Activated T-cell treated with anti-CD3 and anti-CD28 coated beads, Interleukin-2, amount 50 U/mL, for 1 hour (primary cell): ENCODE measurements at regions not wholly inside any gene's neighbourhood (a gene's known extent, or its start where the extent isn't known, plus 50 kb on each side); places are given as distances from the start of the nearest gene placed in this dataset.
"Not testable (repeated sequence)": the region's sequence is repeated elsewhere in the genome, so short reads cannot be mapped to it uniquely, and the experiment has no call there.

ENCODE experiments used
- DNase-seq: peaks from one replicate; pipeline ENCODE4 v3.0.0-alpha.2; 2020

- no peak for DNase-seq
These were observed 687.3 kb upstream of the ACTRT1 start for GRCh38 chrX:128739539-128739938.

GRCh38 chrX:128728943-128729342 lies 676.7 kb upstream of the ACTRT1 start:
- no peak for DNase-seq

GRCh38 chrX:128717635-128718578 lies 665.7 kb upstream of the ACTRT1 start:
- DNase-seq, result no peak

- DNase-seq, result no peak
These were observed 662.2 kb upstream of the ACTRT1 start for GRCh38 chrX:128714425-128714824.

- DNase-seq, result no peak
These were observed 647.6 kb upstream of the ACTRT1 start for GRCh38 chrX:128699716-128700285.

GRCh38 chrX:128698573-128699181 lies 646.5 kb upstream of the ACTRT1 start:
- DNase-seq, result no peak

- no peak for DNase-seq
These were observed 639.7 kb upstream of the ACTRT1 start for GRCh38 chrX:128691872-128692271.

GRCh38 chrX:128685387-128685786 lies 633.2 kb upstream of the ACTRT1 start:
- no peak for DNase-seq

GRCh38 chrX:128676651-128677050 lies 624.4 kb upstream of the ACTRT1 start:
- no peak for DNase-seq

GRCh38 chrX:128674326-128675086 lies 622.3 kb upstream of the ACTRT1 start:
- not testable (repeated sequence) for DNase-seq

- DNase-seq, result no peak
These were observed 612.0 kb upstream of the ACTRT1 start for GRCh38 chrX:128664211-128664610.

- DNase-seq, result no peak
These were observed 601.4 kb upstream of the ACTRT1 start for GRCh38 chrX:128653524-128654060.

- DNase-seq, result no peak
These were observed 598.1 kb upstream of the ACTRT1 start for GRCh38 chrX:128650326-128650725.

GRCh38 chrX:128634754-128635153 lies 582.6 kb upstream of the ACTRT1 start:
- no peak for DNase-seq

- no peak for DNase-seq
These were observed 571.2 kb upstream of the ACTRT1 start for GRCh38 chrX:128623361-128623760.

- no peak for DNase-seq
These were observed 570.1 kb upstream of the ACTRT1 start for GRCh38 chrX:128622296-128622695.

- DNase-seq, result no peak
These were observed 567.3 kb upstream of the ACTRT1 start for GRCh38 chrX:128619490-128619889.

- no peak for DNase-seq
These were observed 564.7 kb upstream of the ACTRT1 start for GRCh38 chrX:128616933-128617332.

- not testable (repeated sequence) for DNase-seq
These were observed 554.6 kb upstream of the ACTRT1 start for GRCh38 chrX:128606817-128607216.

GRCh38 chrX:128606357-128606756 lies 554.2 kb upstream of the ACTRT1 start:
- not testable (repeated sequence) for DNase-seq

GRCh38 chrX:128601706-128602105 lies 549.5 kb upstream of the ACTRT1 start:
- no peak for DNase-seq

GRCh38 chrX:128599632-128600031 lies 547.4 kb upstream of the ACTRT1 start:
- no peak for DNase-seq

- no peak for DNase-seq
These were observed 529.8 kb upstream of the ACTRT1 start for GRCh38 chrX:128582036-128582435.
